Transverse colon (tissue), 4 donors: ENCODE measurements at regions not wholly inside any gene's neighbourhood (a gene's known extent, or its start where the extent isn't known, plus 50 kb on each side); places are given as distances from the start of the nearest gene placed in this dataset.

ENCODE experiments used
- DNase-seq: peaks from one replicate; pipeline ENCODE4 v3.0.0-alpha.2; 2019
- H3K27ac ChIP-seq, 4 donors: fragments of 200-600 bp; sonication (generic); 2 replicates each; pipeline ENCODE4 v1.5.1; 2016 to 2018; ENCODE audit warnings: inconsistent platforms in 4 of 4
- H3K27me3 ChIP-seq: fragments of 200-600 bp; sonication (generic); 2 replicates; pipeline ENCODE4 v1.5.1; 2017; ENCODE audit warnings: inconsistent platforms
- H3K36me3 ChIP-seq, 4 donors: fragments of 200-600 bp; sonication (generic); 2 replicates each; pipeline ENCODE4 v1.5.1; 2017 to 2019; ENCODE audit warnings: inconsistent platforms in 4 of 4
- H3K4me1 ChIP-seq, 4 donors: fragments of 200-600 bp; sonication (generic); 2 replicates each; pipeline ENCODE4 v1.5.1; 2017 to 2020; ENCODE audit warnings: inconsistent platforms in 4 of 4
- H3K4me3 ChIP-seq, 4 donors: fragments of 200-600 bp; sonication (generic); 1 replicate in 1 of 4; 2 replicates in 3 of 4; pipeline versions ENCODE4 v1.5.1 to v1.6.1; 2017 to 2019; ENCODE audit warnings: inconsistent platforms in 4 of 4
- H3K9me3 ChIP-seq, 2 donors: fragments of 200-600 bp; sonication (generic); 2 replicates each; pipeline ENCODE4 v1.5.1; 2017 to 2019; ENCODE audit warnings: inconsistent platforms in 2 of 2
- CTCF ChIP-seq, 5 experiments: fragments of 200-600 bp in 3 of 5; fragments of 450-650 bp in 2 of 5; sonication (generic) in 3 of 5; IDR thresholded peaks; 1 replicate in 2 of 5; 2 replicates in 3 of 5; pipeline ENCODE4 v1.5.1; 2016 to 2017; ENCODE audit warnings: antibody characterized with exemption in 5 of 5, inconsistent platforms in 3 of 5, mild to moderate bottlenecking in 2 of 5, moderate library complexity in 1 of 5
- EP300 ChIP-seq: sonication (generic); formaldehyde crosslinking; IDR thresholded peaks from one replicate; pipeline ENCODE4 v1.6.1; 2017; ENCODE audit warnings: antibody characterized with exemption, low read depth
- POLR2A ChIP-seq: fragments of 450-650 bp; IDR thresholded peaks from one replicate; pipeline ENCODE4 v1.6.1; 2016; ENCODE audit warnings: antibody characterized with exemption, mild to moderate bottlenecking, moderate library complexity
- POLR2AphosphoS5 ChIP-seq, 3 donors: sonication (generic); formaldehyde crosslinking; IDR thresholded peaks; one replicate each; pipeline ENCODE4 v1.6.1; 2016; ENCODE audit warnings: antibody characterized with exemption in 3 of 3
- WGBS, 2 donors: methylation state at CpG; one replicate each; pipeline ENCODE4 v1.1.5; 2018; ENCODE audit warnings: low coverage in 1 of 2; 5-methylcytosine and 5-hydroxymethylcytosine counted together
- in situ Hi-C, 4 donors: fragments of 200-750 bp; cut with MboI; loops; one replicate each; pipeline versions ENCODE4 v1.15.0 to v1.15.1; 2017; ENCODE audit warnings: low sequenced_read_pairs in 3 of 4, low pct_ligation_motif_present in 1 of 4, low pct_unique_long_range_greater_than_20kb in 1 of 4
- intact Hi-C: fragments of 100-400 bp; cut with DNase I; formaldehyde crosslinking; loops from one replicate; pipeline ENCODE4 v1.15.1; 2023; ENCODE audit warnings: low total_unique reads

DNA sequence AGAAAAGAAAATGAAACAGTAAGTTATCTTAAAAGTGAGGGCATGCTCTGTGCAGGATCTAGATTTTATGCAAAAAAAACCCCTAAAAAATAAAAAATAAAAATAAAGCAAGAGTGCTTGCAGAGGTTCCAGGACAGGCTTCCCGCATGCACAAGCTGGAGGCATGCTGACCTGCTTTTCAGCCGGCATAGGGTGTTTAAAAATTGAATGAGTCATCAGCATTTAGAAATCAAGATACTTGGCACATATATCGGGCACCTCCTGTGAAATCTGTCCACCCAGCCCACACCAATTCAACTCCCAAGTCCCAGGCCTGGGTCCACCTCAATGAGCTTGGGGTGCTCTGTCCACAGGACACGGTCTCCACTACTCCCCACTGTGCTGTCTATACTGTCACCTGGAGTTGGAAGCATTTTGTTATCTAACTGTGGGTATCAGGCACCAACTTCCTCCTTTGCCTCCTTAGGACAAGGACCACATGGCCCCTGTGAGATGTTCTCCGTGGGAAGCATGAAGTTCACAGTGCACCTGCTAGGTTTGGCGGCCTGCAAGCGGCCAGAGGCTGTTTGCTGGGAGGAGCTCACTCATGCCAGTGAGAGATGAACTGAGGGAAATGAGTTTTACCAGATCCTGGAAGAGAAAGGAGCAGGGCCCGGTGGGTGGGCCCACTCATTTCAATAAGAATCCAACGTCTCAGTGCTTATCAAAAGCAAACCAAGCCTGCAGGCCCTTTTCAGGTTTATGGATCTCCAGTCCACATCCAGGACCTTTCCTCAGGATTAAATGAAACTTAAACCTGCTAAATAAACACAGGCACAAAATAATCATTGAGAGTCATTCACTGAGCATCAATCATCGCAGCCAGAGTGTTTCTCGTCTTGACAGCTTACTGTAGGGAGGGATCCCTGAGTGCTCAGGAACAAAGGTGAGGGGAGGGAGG lies 121.1 kb downstream of the FOXA2 start:
- Histone ChIP-seq H3K9me3 (no peaks in the 10 kb centered on the region), H3K27ac (no peak overlapping the region), H3K27me3 (no peaks in the 10 kb centered on the region), H3K4me3 (no peak overlapping the region), H3K4me1 (peaks cover 0 to 6% (median 0%) of the 10 kb centered on the region in 4 donors), H3K36me3 (no peaks in the 10 kb centered on the region)
- in situ Hi-C loops, result no loop called here
- intact Hi-C loops, result no loop called here
- WGBS, 2 donors, result 41 to 50% methylated on average over 2 to 11 of the region's 11 CpGs
- no peak for DNase-seq
- TF ChIP-seq POLR2AphosphoS5 (IDR thresholded peaks at IDR 0.05), result no peak
- no peak for TF ChIP-seq CTCF (IDR thresholded peaks at IDR 0.05)
- no peak for TF ChIP-seq POLR2A
- no peak for TF ChIP-seq EP300

DNA sequence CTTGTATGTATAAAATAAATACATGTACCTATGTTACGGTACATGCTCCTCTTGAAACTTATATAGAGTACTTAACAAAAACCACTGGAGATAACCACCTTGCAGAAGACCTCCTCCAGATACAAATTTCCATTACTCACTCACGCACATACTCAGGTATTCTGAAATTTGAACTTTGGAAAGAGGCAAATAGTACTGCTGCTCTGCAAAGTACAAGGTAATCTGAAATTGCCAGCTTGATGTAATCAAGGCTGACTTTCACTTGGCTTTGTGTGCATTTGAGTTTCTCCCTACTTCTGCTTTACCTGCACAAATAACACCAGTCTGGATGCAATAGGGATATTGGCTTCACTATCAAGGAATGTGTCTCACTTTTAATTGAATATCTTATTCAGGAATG lies 123.6 kb downstream of the FOXA2 start:
- Histone ChIP-seq H3K9me3 (no peaks in the 10 kb centered on the region), H3K27ac (no peak overlapping the region), H3K4me3 (no peak overlapping the region), H3K36me3 (no peaks in the 10 kb centered on the region), H3K27me3 (no peaks in the 10 kb centered on the region), H3K4me1 (peaks cover 0 to 6% (median 0%) of the 10 kb centered on the region in 4 donors)
- intact Hi-C loops, result no loop called here
- in situ Hi-C loops, result no loop called here
- TF ChIP-seq POLR2AphosphoS5 (IDR thresholded peaks at IDR 0.05) (no peak), EP300 (no peak), CTCF (IDR thresholded peaks at IDR 0.05) (no peak), POLR2A (no peak)
- DNase-seq, result no peak
- 81 to 82% methylated on average over 2 of the region's 2 CpGs for WGBS, 2 donors

DNA sequence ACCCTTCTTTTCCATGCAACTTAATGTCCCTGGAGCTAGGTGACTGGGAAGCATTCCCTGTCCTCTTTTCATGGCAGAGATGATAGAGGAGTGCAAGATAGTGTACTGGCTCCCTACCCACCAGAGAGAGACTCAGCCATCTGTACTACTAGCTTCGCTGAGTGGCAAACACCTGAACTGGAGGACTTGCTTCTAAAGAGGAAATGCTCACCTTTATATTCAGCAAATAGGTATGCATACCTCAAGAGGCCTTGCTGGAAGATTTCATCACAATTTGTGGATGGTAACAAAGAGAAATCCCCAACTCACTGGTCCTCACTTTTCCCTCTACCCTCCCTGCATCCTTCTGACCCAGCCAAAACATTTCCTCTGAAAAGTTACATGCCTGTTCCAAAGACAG lies 124.1 kb downstream of the FOXA2 start:
- peaks cover 0 to 6% (median 0%) of the 10 kb centered on the region in 4 donors for H3K4me1 ChIP-seq
- H3K4me3 ChIP-seq, result no peak overlapping the region
- WGBS, 2 donors, result 33 to 90% methylated on average over 1 of the region's 1 CpG
- no peaks in the 10 kb centered on the region for H3K9me3 ChIP-seq
- no peak for DNase-seq
- intact Hi-C loops (no loop called here), in situ Hi-C loops (no loop called here)
- TF ChIP-seq POLR2A (no peak), EP300 (no peak), POLR2AphosphoS5 (IDR thresholded peaks at IDR 0.05) (no peak), CTCF (IDR thresholded peaks at IDR 0.05) (no peak)
- no peak overlapping the region for H3K27ac ChIP-seq
- no peaks in the 10 kb centered on the region for H3K36me3 ChIP-seq
- H3K27me3 ChIP-seq, result no peaks in the 10 kb centered on the region

GRCh38 chr20:22459754-22460153 lies 124.6 kb downstream of the FOXA2 start:
- TF ChIP-seq POLR2A, result no peak
- TF ChIP-seq EP300, result no peak
- no peak for TF ChIP-seq CTCF (IDR thresholded peaks at IDR 0.05)
- TF ChIP-seq POLR2AphosphoS5 (IDR thresholded peaks at IDR 0.05), result no peak
- in situ Hi-C loops, result no loop called here
- Histone ChIP-seq H3K9me3 (no peaks in the 10 kb centered on the region), H3K27me3 (no peaks in the 10 kb centered on the region), H3K4me3 (no peak overlapping the region), H3K36me3 (no peaks in the 10 kb centered on the region), H3K4me1 (peaks cover 0 to 6% (median 0%) of the 10 kb centered on the region in 4 donors), H3K27ac (no peak overlapping the region)
- intact Hi-C loops, result no loop called here
- no peak for DNase-seq
